ENCODE measurements at regions not wholly inside any gene's neighbourhood (a gene's known extent, or its start where the extent isn't known, plus 50 kb on each side); places are given as distances from the start of the nearest gene placed in this dataset.

DNA sequence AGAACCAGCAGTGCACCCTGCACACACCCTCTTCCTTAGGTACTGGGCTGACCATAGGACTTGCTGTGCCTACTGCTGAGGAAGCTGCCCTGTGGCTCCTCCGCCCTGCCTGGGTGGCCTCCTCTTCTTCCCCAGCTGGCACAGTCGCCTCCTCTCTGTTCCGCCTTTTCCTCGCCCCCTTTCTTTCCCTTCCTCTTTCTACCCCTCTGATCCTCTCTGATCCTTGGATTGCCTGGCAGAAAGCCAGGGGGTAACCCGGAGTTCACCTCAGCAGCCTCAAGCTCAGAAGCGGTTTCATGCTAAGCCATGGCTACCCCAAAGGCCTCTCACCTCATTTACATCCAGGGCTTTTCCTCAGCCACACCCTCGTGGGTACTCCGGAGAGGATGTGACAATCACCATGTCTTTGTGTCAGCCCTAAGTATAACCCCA lies 136.2 kb downstream of the SMIM20 start:
- TF ChIP-seq, protein P1, sequence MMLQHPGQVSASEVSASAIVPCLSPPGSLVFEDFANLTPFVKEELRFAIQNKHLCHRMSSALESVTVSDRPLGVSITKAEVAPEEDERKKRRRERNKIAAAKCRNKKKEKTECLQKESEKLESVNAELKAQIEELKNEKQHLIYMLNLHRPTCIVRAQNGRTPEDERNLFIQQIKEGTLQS (IDR thresholded peaks at IDR 0.05; ENCODE audit: borderline replicate concordance, extremely low read depth, low read depth, low read length), result no peak
- TF ChIP-seq EZH2 (IDR thresholded peaks at IDR 0.05; ENCODE audit: borderline replicate concordance, control insufficient read depth, low read depth, low read length), result no peak
- no peak for TF ChIP-seq SIX5 (IDR thresholded peaks at IDR 0.05; ENCODE audit: low read depth, low read length, severe bottlenecking)
